SHP77 (cell line): ENCODE measurements at regions not wholly inside any gene's neighbourhood (a gene's known extent, or its start where the extent isn't known, plus 50 kb on each side); places are given as distances from the start of the nearest gene placed in this dataset.
A peak's percentile ranks its signal among the peaks of the same experiment; 100 is the strongest.

Experiments used
- DNase-seq, 2 experiments: peaks; one replicate each; lab custom pipeline; 2025; lab: John Stamatoyannopoulos, UW

GRCh38 chr13:68481130-68481529, 1251.0 kb upstream of the PCDH9 start:
- DNase-seq, result no peak

DNA sequence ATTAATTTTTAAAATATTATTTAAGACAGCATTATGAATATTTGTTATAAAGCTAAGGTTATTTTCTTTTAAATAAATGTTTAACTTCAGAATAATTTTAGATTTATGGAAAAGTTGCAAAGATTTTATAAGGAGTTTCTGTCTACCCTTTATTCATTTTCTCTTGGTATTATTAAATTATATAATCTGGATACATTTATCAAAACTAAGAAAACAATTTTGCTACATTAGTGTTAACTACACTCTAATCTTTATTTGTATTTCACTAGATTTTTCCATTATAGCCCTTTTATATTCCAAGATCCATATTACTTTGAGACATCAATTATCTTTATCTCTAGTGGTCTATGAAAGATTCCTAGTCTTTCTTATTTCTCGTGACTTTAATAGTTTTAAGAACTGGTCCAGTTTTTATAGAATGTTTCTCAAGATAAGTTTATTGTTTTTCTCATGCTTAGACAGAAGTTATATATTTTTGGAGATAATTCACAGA, 1243.7 kb upstream of the PCDH9 start:
- no peak for DNase-seq

GRCh38 chr13:68467160-68467559, 1237.0 kb upstream of the PCDH9 start:
- no peak for DNase-seq

DNA sequence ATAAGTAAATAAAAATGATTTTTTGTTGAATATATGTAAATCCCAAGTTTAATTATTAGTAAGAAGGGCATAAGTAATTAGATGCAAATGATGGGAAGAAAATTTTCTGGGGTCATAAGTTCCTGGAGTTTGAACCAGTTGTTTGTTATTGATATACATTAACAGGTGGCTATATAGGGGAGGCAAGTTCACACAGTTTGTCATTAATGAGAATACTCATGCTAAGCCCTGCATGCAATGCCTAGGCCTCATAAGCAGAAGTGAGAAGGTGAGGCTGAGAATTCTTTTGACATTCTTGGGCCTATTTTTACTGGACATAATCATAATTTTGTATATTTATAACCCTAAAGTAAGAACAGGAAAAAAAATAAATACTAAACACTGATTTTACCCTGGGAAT, 1210.7 kb upstream of the PCDH9 start:
- DNase-seq, result no peak

GRCh38 chr13:68439817-68440216, 1209.7 kb upstream of the PCDH9 start:
- peak; percentile 13 to 24 for DNase-seq

DNA sequence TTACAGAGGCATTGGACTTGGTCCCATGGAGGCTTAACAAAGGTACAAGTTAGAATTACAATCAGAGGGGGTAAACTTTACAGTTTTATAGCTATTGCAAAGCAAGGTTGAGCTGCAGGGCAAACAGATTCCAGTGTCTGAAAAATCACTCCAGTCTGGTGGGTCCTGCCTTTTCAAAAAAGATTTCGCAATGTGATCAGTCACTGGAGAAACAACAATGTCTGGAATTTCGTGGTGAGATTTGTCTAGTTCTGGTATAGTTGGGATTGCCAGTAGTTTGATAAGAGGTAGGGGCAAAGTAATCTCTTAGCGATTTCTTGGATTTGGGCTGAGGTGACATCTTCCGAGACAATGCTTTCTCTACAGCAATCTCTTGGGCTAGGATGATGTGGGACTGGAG, 1198.2 kb upstream of the PCDH9 start:
- no peak for DNase-seq

DNA sequence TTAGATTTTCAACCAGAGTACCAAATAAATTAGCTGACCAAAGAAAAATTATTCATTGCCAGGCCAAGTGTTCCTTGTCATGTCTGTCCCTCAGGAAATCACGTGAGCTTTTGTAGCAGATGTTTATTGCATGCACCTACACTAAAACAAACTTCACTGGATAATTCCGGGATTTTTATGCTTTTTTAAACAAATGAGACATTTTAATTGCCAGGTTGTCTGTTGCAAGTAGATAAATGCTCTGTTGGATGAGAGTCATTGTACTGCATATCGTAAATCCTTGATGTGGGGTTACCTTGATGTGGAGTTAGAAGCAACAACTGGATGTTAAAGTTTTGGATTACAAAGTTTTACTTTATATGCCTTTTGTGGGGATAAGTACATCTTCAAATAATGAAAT, 1187.7 kb upstream of the PCDH9 start:
- DNase-seq, result no peak

DNA sequence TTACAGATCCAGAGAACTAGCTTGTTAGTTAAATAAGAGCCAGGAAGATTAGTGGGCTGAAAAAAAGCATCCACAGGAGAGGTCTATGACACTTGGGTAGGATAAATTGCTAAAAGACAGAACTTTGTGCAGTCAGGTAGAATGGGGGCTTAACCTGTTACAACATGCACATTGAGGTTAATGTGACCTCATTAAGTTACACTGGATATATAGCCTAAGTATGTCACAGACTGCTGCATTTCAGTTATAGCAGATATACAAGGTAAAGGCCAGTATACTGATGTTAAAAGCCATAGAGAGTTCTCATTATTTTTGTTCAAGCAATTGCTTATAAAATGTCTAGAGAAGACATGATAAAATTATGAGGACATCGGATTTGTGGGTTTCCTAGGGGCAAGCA, 1179.9 kb upstream of the PCDH9 start:
- no peak for DNase-seq

DNA sequence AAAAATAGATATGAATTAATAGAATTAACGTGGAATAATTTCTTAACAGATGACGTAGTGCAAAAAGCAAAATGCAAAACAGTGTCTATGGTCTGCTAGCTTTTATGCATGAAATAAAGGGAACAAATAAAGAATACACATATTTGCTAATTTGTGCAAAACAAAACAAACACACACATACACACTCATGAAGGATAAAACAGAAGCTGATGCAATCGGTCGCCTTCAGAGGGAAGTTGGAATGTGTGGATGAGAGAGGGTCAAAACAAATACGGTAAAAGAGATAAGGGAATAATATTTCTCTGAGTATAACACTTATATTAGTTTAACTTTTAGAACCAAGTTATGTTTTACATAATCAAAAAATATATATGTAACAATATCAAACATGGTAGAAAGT, 1160.9 kb upstream of the PCDH9 start:
- DNase-seq, result no peak

GRCh38 chr13:68386808-68387207, 1156.7 kb upstream of the PCDH9 start:
- DNase-seq, result no peak

DNA sequence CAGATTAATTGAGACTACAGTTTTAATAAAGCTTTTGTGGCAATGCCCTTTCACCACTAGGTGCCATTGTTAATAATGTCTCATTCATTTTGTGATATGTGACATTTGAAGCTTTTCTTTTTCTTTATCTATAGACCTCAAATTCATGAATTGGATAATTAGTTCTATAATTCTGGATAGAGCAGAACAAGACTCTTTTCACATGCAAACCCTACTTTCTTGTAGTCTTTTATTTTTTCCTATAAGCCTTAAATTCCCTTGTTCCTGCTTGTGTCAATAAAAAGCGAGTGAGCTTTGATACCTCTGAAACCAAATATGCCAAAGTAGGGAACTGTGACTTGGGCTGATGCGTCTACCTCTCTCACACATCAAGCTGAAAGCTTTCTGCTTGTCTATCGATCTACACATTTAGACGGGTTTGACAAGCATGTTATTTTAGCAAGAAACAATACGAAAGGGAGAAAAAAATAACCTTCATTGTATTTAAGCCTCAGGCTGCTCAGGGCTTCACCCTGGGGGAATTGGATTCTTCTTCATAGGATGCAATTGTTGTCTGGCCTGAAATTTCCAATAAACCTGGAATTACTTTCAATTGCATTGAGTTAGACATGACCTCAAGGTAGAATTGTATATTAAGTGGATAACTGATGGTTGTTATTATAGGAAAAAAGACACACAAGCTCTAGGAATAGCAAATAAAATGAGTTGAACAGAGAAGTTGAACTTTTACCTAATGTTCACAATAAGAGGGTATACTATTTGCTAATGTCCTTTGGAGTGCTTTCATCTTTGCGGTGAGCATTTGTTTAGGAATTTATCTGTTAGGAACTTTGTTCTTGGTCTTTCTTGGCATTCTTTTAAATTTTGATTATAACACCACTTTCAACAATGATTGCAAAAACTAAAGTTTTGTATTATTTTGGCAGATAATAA, 1150.2 kb upstream of the PCDH9 start:
- DNase-seq, result no peak

- DNase-seq, result no peak
Observed at GRCh38 chr13:68378294-68378693, 1148.2 kb upstream of the PCDH9 start.

- no peak for DNase-seq
Observed at GRCh38 chr13:68375004-68375403, 1144.9 kb upstream of the PCDH9 start.

GRCh38 chr13:68369739-68370138, 1139.6 kb upstream of the PCDH9 start:
- DNase-seq, result peak; percentile 68 to 82

DNA sequence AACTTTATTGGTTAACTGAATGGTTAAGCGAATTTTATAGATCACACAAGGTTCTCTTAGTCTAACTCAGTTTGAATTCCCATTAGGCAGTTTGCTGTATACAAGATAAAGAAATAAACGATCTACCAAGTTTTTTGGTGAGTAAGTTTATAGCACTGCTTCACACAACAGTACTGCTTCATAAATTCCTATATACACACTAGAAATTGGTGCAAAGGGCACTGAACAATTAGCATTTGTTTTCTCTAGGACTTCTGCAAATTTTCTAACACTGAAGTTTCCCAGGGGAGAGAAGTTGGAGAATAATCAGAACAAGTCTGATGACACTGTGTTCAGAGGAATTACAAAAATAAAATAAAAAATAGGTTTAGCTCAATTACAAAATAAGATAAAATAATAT, 1138.8 kb upstream of the PCDH9 start:
- DNase-seq, result no peak

GRCh38 chr13:68359105-68359504, 1129.0 kb upstream of the PCDH9 start:
- no peak for DNase-seq

GRCh38 chr13:68358294-68358705, 1128.2 kb upstream of the PCDH9 start:
- DNase-seq, result no peak

GRCh38 chr13:68350554-68350953, 1120.4 kb upstream of the PCDH9 start:
- no peak for DNase-seq

- no peak for DNase-seq
Observed at GRCh38 chr13:68347220-68347619, 1117.1 kb upstream of the PCDH9 start.

DNA sequence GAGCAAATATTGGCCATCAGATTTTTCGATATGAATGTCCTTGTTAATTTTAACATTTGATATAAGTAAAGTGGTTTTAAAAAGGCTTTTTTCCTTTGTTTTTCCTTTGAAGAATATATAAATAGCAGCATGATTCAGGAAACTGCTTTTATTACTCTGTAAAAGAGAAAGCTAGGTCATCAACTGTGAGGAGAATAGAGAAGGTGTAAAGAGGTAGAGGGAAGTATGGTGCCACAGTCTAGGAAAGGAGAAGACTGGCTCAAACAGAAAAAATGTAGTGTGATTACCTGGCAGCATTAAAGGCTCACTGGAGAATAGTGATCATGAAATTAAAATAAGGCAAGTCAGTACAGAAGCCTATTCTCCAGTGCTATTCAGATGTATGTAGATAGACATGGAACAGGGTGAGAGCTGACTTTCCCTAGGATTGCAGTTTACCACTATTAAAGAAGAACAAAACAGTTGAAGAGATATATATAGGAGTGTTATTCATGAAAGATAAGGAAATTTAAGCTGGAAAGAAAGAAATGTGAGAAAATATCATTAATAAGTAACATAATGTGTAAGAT, 1115.9 kb upstream of the PCDH9 start:
- DNase-seq, result no peak

- no peak for DNase-seq
Observed at GRCh38 chr13:68323124-68323523, 1093.0 kb upstream of the PCDH9 start.

DNA sequence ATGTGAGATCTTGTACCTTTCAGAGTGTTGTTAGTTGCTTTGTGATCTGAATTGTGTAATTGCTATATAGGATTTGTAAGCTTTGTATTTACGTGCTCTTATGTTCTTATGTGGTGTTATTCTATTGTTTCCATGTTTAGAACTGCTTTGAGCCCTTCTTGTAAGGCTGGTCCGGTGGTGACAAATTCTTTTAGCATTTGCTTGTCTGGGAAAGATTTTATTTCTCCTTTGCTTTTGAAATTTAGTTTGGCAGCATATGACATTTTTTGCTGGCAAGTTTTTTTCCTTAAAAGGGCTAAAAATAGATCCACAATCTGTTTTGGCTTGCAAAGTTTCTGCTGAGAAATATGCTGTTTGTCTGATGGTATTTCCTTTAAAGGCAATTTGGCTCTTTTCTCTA, 1089.2 kb upstream of the PCDH9 start:
- DNase-seq, result no peak

DNA sequence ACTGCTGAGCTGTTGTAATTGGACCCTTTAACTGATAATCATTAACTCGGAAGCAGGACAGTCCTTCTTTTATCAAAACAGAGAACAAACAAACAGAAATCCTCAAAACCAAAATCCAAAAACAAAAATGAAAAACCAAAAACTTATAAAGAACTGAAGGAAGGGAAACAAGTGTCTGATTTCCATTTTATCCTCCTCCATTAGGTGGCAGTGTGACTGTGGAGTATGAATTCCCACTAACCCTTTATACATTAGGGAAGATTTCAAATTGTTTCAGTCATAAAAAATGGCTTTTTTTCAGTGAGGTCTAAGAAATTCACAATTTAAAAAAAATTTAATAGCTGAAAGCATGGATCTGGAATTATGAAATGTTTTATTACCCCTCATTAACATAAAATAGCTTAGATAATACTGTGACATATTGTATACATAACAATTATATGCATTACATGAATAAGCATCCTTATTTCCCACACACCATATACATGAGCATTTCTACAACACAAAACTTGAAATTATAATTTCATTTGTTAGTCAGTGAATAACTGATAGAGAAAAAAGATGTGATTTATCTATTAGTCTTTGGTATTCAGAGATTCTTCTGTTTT, 1074.3 kb upstream of the PCDH9 start:
- peak; percentile 7 to 29 for DNase-seq
